SIG-M5 treated with dmso at 0.1 percent for 504 hours (cell line): ENCODE measurements at regions not wholly inside any gene's neighbourhood (a gene's known extent, or its start where the extent isn't known, plus 50 kb on each side); places are given as distances from the start of the nearest gene placed in this dataset.

Experiments used
- DNase-seq: peaks from one replicate; lab custom pipeline; 2025; ENCODE audit not compliant: unreplicated experiment; lab: John Stamatoyannopoulos, UW

- DNase-seq: no peak
Observed at GRCh38 chr2:6640621-6641015, 225.1 kb downstream of the CMPK2 start.

- no peak for DNase-seq
Observed at GRCh38 chr2:6641956-6642355, 223.8 kb downstream of the CMPK2 start.

- no peak for DNase-seq
Observed at GRCh38 chr2:6644261-6644660, 221.4 kb downstream of the CMPK2 start.

- no peak for DNase-seq
Observed at GRCh38 chr2:6645004-6645403, 220.7 kb downstream of the CMPK2 start.

- no peak for DNase-seq
Observed at GRCh38 chr2:6645672-6646071, 220.0 kb downstream of the CMPK2 start.

- no peak for DNase-seq
Observed at GRCh38 chr2:6647046-6647445, 218.7 kb downstream of the CMPK2 start.

GRCh38 chr2:6648596-6649247, 217.0 kb downstream of the CMPK2 start:
- DNase-seq: no peak

- no peak for DNase-seq
Observed at GRCh38 chr2:6650311-6650710, 215.4 kb downstream of the CMPK2 start.

- DNase-seq: no peak
Observed at GRCh38 chr2:6652251-6652650, 213.5 kb downstream of the CMPK2 start.

GRCh38 chr2:6653281-6653750, 212.4 kb downstream of the CMPK2 start:
- DNase-seq: no peak

GRCh38 chr2:6654279-6654678, 211.4 kb downstream of the CMPK2 start:
- no peak for DNase-seq

- DNase-seq: no peak
Observed at GRCh38 chr2:6656633-6657032, 209.1 kb downstream of the CMPK2 start.

GRCh38 chr2:6657136-6657535, 208.6 kb downstream of the CMPK2 start:
- no peak for DNase-seq

GRCh38 chr2:6657855-6658254, 207.9 kb downstream of the CMPK2 start:
- DNase-seq: no peak

- DNase-seq: no peak
Observed at GRCh38 chr2:6664332-6665061, 201.2 kb downstream of the CMPK2 start.

- DNase-seq: no peak
Observed at GRCh38 chr2:6665093-6666045, 200.3 kb downstream of the CMPK2 start.

- DNase-seq: no peak
Observed at GRCh38 chr2:6667326-6667725, 198.4 kb downstream of the CMPK2 start.

GRCh38 chr2:6671913-6672312, 193.8 kb downstream of the CMPK2 start:
- DNase-seq: no peak

- no peak for DNase-seq
Observed at GRCh38 chr2:6674381-6674780, 191.3 kb downstream of the CMPK2 start.

GRCh38 chr2:6675791-6676190, 189.9 kb downstream of the CMPK2 start:
- no peak for DNase-seq

GRCh38 chr2:6676241-6676640, 189.5 kb downstream of the CMPK2 start:
- DNase-seq: no peak

GRCh38 chr2:6676776-6677175, 188.9 kb downstream of the CMPK2 start:
- no peak for DNase-seq
